ENCODE measurements at regions not wholly inside any gene's neighbourhood (a gene's known extent, or its start where the extent isn't known, plus 50 kb on each side); places are given as distances from the start of the nearest gene placed in this dataset.

DNA sequence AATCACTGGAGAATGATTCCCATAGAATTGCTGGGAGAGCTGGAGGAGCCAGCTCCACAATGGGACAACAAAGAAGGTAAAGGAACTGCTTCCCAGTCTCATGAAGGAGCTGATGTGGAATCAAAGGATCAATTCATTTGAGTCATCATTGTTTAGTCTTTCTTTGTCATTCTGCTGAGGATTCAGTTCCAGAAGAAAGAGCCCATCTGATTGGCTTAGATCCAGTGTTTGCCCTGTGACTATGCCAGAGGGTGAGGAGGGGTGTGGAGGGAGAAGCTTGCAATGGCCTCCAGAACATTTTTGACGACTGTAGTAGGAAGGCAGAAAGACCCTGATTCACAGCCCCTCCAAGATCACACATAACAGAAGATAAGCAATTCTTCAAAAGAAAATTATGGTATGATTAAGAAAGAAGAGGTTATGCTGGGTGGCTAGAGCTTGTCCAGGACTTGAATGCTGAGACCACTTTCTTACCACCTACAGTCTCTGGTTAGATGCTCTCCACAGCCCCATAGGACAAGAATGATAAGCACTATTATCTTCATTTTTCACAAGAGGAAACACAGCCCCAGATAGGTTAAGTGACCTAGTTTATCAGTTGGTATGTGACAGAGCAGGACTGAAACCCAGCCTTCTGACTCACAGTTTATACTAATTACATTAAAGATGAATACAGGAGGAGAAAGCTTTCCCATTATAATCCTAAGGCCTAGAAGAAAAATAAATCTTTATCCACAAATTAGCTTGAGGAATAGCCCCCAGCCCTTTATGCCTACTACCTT is 363.1 kb downstream of the PRELID2 start:
- H3K27me3 ChIP-seq (ENCODE audit: insufficient read depth, poor library complexity, severe bottlenecking): no peaks in the 10 kb centered on the region
- no peak for DNase-seq (ENCODE audit: low read depth in 1 of 2, low spot score in 1 of 2)
- TF ChIP-seq POLR2AphosphoS5 (IDR thresholded peaks at IDR 0.05; ENCODE audit: low read depth) (no peak), SPI1 (IDR thresholded peaks at IDR 0.05; ENCODE audit: borderline replicate concordance, low read depth) (no peak), GABPA (IDR thresholded peaks at IDR 0.05; ENCODE audit: low read depth) (no peak)
- TF ChIP-seq, protein P1, sequence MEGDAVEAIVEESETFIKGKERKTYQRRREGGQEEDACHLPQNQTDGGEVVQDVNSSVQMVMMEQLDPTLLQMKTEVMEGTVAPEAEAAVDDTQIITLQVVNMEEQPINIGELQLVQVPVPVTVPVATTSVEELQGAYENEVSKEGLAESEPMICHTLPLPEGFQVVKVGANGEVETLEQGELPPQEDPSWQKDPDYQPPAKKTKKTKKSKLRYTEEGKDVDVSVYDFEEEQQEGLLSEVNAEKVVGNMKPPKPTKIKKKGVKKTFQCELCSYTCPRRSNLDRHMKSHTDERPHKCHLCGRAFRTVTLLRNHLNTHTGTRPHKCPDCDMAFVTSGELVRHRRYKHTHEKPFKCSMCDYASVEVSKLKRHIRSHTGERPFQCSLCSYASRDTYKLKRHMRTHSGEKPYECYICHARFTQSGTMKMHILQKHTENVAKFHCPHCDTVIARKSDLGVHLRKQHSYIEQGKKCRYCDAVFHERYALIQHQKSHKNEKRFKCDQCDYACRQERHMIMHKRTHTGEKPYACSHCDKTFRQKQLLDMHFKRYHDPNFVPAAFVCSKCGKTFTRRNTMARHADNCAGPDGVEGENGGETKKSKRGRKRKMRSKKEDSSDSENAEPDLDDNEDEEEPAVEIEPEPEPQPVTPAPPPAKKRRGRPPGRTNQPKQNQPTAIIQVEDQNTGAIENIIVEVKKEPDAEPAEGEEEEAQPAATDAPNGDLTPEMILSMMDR (IDR thresholded peaks at IDR 0.05; ENCODE audit: insufficient read depth, low read length): no peak
- TF ChIP-seq, protein P2, sequence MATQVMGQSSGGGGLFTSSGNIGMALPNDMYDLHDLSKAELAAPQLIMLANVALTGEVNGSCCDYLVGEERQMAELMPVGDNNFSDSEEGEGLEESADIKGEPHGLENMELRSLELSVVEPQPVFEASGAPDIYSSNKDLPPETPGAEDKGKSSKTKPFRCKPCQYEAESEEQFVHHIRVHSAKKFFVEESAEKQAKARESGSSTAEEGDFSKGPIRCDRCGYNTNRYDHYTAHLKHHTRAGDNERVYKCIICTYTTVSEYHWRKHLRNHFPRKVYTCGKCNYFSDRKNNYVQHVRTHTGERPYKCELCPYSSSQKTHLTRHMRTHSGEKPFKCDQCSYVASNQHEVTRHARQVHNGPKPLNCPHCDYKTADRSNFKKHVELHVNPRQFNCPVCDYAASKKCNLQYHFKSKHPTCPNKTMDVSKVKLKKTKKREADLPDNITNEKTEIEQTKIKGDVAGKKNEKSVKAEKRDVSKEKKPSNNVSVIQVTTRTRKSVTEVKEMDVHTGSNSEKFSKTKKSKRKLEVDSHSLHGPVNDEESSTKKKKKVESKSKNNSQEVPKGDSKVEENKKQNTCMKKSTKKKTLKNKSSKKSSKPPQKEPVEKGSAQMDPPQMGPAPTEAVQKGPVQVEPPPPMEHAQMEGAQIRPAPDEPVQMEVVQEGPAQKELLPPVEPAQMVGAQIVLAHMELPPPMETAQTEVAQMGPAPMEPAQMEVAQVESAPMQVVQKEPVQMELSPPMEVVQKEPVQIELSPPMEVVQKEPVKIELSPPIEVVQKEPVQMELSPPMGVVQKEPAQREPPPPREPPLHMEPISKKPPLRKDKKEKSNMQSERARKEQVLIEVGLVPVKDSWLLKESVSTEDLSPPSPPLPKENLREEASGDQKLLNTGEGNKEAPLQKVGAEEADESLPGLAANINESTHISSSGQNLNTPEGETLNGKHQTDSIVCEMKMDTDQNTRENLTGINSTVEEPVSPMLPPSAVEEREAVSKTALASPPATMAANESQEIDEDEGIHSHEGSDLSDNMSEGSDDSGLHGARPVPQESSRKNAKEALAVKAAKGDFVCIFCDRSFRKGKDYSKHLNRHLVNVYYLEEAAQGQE (IDR thresholded peaks at IDR 0.05; ENCODE audit: insufficient replicate concordance, low read depth): no peak
- H3K27ac ChIP-seq (replicated peaks): no peak overlapping the region
- no peak overlapping the region for H3K4me3 ChIP-seq (replicated peaks; ENCODE audit: insufficient read depth, low read length)

DNA sequence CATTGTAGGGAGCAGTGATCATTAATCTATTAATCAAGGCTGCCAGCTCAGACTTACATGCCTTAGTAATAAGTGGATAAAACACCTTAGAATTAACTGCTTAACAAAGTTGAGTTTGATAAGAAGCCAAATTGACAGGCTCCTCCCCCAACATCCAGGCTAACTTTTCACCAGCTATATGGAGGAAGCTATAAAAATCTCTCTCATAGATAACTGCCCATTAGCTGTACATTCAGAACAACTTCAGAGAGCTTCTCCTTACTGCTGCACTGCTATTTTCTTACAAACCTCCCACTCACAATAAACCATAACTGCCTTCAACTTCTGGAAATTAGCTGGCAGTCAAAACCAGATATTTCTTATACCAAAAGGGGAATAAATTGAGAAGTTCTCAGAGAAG is 364.1 kb downstream of the PRELID2 start:
- no peak for DNase-seq (ENCODE audit: low read depth in 1 of 2, low spot score in 1 of 2)
- no peak overlapping the region for H3K4me3 ChIP-seq (replicated peaks; ENCODE audit: insufficient read depth, low read length)
- TF ChIP-seq POLR2AphosphoS5 (IDR thresholded peaks at IDR 0.05; ENCODE audit: low read depth) (no peak), SPI1 (IDR thresholded peaks at IDR 0.05; ENCODE audit: borderline replicate concordance, low read depth) (no peak), GABPA (IDR thresholded peaks at IDR 0.05; ENCODE audit: low read depth) (no peak)
- TF ChIP-seq, protein P1 (IDR thresholded peaks at IDR 0.05; ENCODE audit: insufficient read depth, low read length): no peak
- TF ChIP-seq, protein P2 (IDR thresholded peaks at IDR 0.05; ENCODE audit: insufficient replicate concordance, low read depth): no peak
- no peak overlapping the region for H3K27ac ChIP-seq (replicated peaks)
- H3K27me3 ChIP-seq (ENCODE audit: insufficient read depth, poor library complexity, severe bottlenecking): no peaks in the 10 kb centered on the region

DNA sequence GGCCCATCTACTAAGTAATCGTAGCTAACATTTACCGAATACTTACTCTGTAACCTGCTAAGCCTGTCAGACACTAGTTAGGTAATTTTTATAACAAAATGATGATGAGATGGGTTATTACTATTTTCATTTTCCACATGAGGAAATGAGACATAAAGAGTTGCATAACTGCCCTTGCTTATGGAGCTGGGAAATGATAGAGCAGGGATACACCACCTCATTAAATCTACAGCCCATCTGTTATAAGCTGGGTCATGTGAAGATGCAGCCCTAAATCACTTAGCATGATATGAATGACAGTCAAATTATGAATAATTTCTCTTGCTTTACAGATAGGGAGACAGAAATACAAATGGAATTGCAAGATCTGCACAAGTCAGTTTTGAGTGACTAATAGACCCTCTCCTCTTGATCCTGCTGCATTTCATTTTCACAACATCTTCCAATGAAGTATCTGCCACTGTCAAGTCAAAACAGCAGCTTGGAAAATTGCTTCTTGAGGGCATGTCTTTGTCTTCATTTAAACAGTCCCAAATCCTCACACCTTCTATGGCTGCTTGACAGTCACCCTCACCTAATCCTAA is 364.7 kb downstream of the PRELID2 start:
- DNase-seq (ENCODE audit: low read depth in 1 of 2, low spot score in 1 of 2): no peak
- TF ChIP-seq, protein P1 (IDR thresholded peaks at IDR 0.05; ENCODE audit: insufficient read depth, low read length): no peak
- TF ChIP-seq, protein P2 (IDR thresholded peaks at IDR 0.05; ENCODE audit: insufficient replicate concordance, low read depth): no peak
- TF ChIP-seq GABPA (IDR thresholded peaks at IDR 0.05; ENCODE audit: low read depth) (no peak), SPI1 (IDR thresholded peaks at IDR 0.05; ENCODE audit: borderline replicate concordance, low read depth) (no peak)
- no peak overlapping the region for H3K27ac ChIP-seq (replicated peaks)
- no peaks in the 10 kb centered on the region for H3K27me3 ChIP-seq (ENCODE audit: insufficient read depth, poor library complexity, severe bottlenecking)
- no peak overlapping the region for H3K4me3 ChIP-seq (replicated peaks; ENCODE audit: insufficient read depth, low read length)
